ENCODE measurements at regions not wholly inside any gene's neighbourhood (a gene's known extent, or its start where the extent isn't known, plus 50 kb on each side); places are given as distances from the start of the nearest gene placed in this dataset.

DNA sequence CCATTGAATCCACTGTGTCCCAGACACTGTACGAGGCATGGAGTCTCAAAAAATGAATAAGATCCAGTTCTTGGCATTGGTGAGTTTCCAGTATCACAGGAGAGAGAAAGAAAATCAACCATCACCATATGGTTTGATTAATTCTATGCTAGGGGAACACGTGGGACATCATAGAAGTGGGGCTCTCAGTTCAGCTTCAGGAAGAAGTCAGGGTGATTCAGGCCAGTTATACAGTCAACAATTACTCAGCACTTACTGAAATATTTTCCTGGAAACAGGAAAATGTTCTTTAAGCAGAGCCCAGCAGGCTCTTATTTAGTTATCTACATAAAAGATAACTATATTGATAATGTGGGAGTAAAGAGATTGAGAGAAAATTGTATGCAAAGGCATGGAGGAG lies 407.2 kb downstream of the NOVA1 start:
- no peak overlapping the region for H3K27ac Mint-ChIP-seq
- CTCF ChIA-PET = no interaction called here
- intact Hi-C loops (cut with micrococcal nuclease) = no loop called here
- H3K4me1 Mint-ChIP-seq (ENCODE audit: low read depth) = no peaks in the 10 kb centered on the region
- no peak for DNase-seq
- POLR2A ChIA-PET = no interaction called here
- no peak overlapping the region for H3K4me3 Mint-ChIP-seq
- H3K9me3 Mint-ChIP-seq = peaks cover 11% of the 10 kb centered on the region
- no peaks in the 10 kb centered on the region for H3K36me3 Mint-ChIP-seq
- no peaks in the 10 kb centered on the region for H3K27me3 Mint-ChIP-seq

DNA sequence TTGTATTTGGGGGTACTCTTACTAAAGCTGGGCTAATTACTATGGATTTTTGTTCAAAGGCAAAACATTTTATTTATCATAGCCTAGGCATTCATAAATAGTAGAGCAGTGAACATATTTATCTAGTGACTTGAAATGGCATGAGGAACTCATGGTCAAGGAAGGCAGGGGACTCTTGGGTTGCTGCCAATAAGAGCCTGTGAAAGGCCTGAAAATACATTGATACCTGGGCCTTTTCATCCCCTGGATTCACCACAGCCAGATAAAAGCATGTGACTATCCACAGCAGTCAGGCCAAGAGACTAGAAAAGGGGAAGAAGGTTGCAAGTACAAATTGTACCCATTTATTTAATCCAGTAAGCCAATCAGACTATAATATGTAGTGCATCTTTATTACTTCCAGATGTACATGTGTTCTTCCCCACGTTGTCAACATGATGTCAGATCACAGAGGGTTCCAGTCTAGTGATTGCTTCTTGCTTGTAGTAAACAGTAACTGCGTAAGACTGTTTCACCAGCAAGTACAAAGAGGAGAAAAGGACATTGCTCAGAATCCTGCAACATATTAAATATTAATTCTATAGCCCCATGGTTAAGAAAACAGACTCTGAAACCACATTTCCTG lies 409.7 kb downstream of the NOVA1 start:
- H3K36me3 Mint-ChIP-seq = no peaks in the 10 kb centered on the region
- no peak overlapping the region for H3K4me3 Mint-ChIP-seq
- H3K9me3 Mint-ChIP-seq = peaks cover 11% of the 10 kb centered on the region
- CTCF ChIA-PET = no interaction called here
- intact Hi-C loops (cut with micrococcal nuclease) = no loop called here
- H3K4me1 Mint-ChIP-seq (ENCODE audit: low read depth) = no peaks in the 10 kb centered on the region
- POLR2A ChIA-PET = no interaction called here
- H3K27ac Mint-ChIP-seq = no peak overlapping the region
- DNase-seq = no peak
- H3K27me3 Mint-ChIP-seq = no peaks in the 10 kb centered on the region

DNA sequence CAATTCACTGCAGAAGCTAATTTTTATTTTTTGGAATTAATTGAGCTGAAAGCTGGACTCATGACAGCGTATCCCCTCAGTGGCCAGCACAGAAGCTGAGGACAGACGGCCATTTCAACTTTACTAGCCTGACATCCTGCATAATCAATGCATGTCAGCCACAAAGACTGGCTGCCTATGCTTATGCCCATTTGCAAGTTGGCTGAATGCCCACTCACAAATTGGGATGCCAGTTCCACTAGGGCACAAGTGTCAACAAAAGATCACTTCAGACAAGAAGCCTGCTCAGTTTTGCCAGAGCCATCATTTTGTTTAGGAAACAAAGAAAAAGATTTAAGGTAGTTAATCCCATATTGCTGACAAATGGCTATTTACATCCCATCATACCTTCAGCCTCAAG lies 417.6 kb downstream of the NOVA1 start:
- no peaks in the 10 kb centered on the region for H3K36me3 Mint-ChIP-seq
- H3K9me3 Mint-ChIP-seq = peaks cover 20% of the 10 kb centered on the region
- H3K27ac Mint-ChIP-seq = no peak overlapping the region
- no peak overlapping the region for H3K4me3 Mint-ChIP-seq
- H3K27me3 Mint-ChIP-seq = no peaks in the 10 kb centered on the region
- H3K4me1 Mint-ChIP-seq (ENCODE audit: low read depth) = no peaks in the 10 kb centered on the region
- DNase-seq = no peak
- ChIA-PET CTCF (no interaction called here), POLR2A (no interaction called here)
- intact Hi-C loops (cut with micrococcal nuclease) = no loop called here

DNA sequence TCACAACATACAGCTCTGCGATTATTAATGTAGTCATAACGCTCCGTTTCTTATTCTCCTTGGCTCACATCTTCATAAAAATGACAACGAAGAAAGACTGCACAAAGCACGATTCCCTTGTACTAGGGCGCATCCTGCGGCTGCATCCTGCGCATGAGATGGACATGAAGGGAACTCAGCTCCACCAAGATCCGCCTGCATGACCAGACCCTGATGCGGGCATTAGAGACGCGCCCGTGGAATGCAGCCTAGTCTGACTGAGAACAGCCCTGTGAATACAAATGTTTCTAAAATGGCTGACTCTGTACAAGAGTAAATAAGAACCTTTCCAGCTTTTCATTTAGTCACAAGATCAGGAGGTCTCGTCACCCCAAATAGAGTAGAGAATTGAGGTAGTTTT lies 422.2 kb downstream of the NOVA1 start:
- intact Hi-C loops (cut with micrococcal nuclease) = no loop called here
- ChIA-PET POLR2A (no interaction called here), CTCF (no interaction called here)
- Mint-ChIP-seq H3K27me3 (no peaks in the 10 kb centered on the region), H3K27ac (no peak overlapping the region), H3K4me3 (no peak overlapping the region), H3K9me3 (peaks cover 24% of the 10 kb centered on the region), H3K4me1 (ENCODE audit: low read depth) (no peaks in the 10 kb centered on the region), H3K36me3 (no peaks in the 10 kb centered on the region)
- no peak for DNase-seq

DNA sequence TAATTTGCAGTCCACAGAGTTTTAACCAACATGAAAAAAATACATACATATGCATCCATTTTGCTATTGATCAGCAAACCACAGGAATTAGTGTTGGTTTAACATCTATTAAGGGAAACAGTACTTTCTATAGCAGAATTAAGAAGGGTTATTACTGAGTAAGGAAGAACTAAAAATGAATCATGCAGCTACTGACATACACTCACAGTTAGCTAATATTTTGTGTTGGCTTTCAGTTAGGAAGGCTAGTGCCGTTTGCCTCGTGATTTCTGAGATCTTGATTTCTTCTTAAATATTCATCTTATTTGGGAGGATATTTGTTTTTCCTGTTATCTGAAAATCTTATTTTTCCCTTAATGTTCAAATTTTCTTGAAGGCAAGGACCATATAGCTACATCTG lies 423.4 kb downstream of the NOVA1 start:
- Mint-ChIP-seq H3K4me1 (ENCODE audit: low read depth) (no peaks in the 10 kb centered on the region), H3K9me3 (peaks cover 24% of the 10 kb centered on the region), H3K4me3 (no peak overlapping the region), H3K27ac (no peak overlapping the region), H3K36me3 (no peaks in the 10 kb centered on the region), H3K27me3 (no peaks in the 10 kb centered on the region)
- POLR2A ChIA-PET = no interaction called here
- DNase-seq = no peak
- intact Hi-C loops (cut with micrococcal nuclease) = no loop called here
- CTCF ChIA-PET = no interaction called here

DNA sequence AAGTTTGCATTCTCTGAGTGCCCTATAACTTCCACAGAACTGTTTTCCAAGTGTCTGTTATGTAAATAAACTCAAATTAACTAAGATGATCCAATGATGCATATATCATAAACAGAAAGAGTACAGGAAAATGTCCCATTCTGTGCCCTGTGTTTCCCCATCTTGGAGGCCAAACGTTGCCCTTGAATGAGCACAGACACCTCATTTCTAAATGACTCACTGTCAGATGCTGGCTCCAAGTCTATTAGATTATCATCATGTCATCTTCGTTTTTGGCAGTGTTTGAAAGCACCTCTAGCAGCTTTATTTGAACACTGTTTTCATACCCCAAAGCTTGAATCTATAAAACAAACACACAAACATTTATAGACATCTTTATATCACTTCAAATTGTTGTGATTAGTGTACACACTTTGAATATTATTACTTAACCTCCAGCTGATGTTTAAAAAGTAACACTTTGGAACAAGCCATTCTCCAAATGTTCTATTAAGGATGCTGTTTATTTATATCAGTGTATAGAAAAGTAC lies 424.2 kb downstream of the NOVA1 start:
- Mint-ChIP-seq H3K4me1 (ENCODE audit: low read depth) (no peaks in the 10 kb centered on the region), H3K9me3 (peaks cover 18% of the 10 kb centered on the region), H3K4me3 (no peak overlapping the region), H3K27ac (no peak overlapping the region), H3K36me3 (no peaks in the 10 kb centered on the region), H3K27me3 (no peaks in the 10 kb centered on the region)
- intact Hi-C loops (cut with micrococcal nuclease) = no loop called here
- POLR2A ChIA-PET = no interaction called here
- CTCF ChIA-PET = no interaction called here
- no peak for DNase-seq

DNA sequence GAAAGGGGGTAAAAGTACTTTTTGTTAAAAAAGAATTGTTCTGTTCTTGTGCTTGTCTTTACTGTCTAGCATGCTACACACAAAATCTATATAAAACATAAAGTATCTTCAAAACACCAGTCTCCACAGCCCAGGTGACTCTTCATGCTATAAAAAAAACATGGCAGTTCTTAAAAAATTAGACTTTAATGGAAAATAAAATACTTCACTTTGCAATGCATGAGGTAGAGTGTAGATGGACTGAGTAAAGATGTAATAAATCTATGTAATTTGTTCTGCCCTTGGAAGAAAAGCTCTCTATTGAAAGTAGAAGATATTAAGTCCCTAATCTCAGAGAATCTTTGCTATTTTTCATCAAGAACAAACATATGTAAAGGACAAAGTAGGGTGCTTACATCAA lies 425.4 kb downstream of the NOVA1 start:
- no peak overlapping the region for H3K27ac Mint-ChIP-seq
- no peak overlapping the region for H3K4me3 Mint-ChIP-seq
- H3K36me3 Mint-ChIP-seq = no peaks in the 10 kb centered on the region
- peaks cover 18% of the 10 kb centered on the region for H3K9me3 Mint-ChIP-seq
- intact Hi-C loops (cut with micrococcal nuclease) = no loop called here
- DNase-seq = no peak
- no peaks in the 10 kb centered on the region for H3K27me3 Mint-ChIP-seq
- no peaks in the 10 kb centered on the region for H3K4me1 Mint-ChIP-seq (ENCODE audit: low read depth)
- ChIA-PET POLR2A (no interaction called here), CTCF (no interaction called here)

DNA sequence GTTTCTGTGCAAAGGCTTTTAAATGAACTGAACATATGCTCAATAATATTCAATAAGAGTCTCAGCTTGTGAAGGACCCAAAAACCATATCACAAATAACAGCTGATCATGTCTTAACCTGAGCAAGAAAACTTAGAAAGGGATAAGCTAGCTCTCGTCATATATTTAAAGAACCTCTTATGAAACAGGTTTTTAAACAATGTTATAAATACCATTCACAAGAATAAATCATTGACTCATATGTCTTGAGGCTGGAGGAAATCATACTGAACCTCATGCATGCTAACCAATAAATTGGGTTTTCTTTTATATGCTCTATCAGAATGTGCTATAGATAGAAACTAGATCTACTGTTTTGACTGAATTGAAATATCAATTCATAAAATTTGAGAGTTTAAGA lies 426.9 kb downstream of the NOVA1 start:
- intact Hi-C loops (cut with micrococcal nuclease) = no loop called here
- ChIA-PET CTCF (no interaction called here), POLR2A (no interaction called here)
- Mint-ChIP-seq H3K27ac (no peak overlapping the region), H3K36me3 (no peaks in the 10 kb centered on the region), H3K27me3 (no peaks in the 10 kb centered on the region), H3K4me1 (ENCODE audit: low read depth) (no peaks in the 10 kb centered on the region), H3K9me3 (peaks cover 18% of the 10 kb centered on the region), H3K4me3 (no peak overlapping the region)
- no peak for DNase-seq

DNA sequence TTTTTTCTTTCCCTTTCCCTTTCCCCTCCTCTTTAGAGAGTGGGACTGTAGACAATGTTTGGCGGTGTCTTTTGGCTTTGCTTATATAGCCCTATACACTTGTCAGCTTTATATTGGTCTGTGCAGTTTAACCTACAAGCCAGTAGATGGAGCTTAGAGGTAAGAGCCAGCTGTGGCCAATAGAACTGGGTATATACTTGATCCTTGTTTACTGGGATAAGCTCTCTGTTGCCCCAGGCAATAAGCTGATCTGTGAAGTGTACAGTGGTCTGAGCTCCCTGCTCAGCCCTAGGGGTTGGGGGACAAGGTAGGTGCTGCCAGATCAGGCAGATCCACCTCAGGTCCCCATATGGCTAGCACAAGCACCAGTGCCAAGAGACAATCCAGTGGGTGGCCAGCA lies 434.1 kb downstream of the NOVA1 start:
- H3K27me3 Mint-ChIP-seq = no peaks in the 10 kb centered on the region
- H3K36me3 Mint-ChIP-seq = no peaks in the 10 kb centered on the region
- peaks cover 24% of the 10 kb centered on the region for H3K9me3 Mint-ChIP-seq
- DNase-seq = no peak
- ChIA-PET CTCF (no interaction called here), POLR2A (no interaction called here)
- H3K4me3 Mint-ChIP-seq = no peak overlapping the region
- intact Hi-C loops (cut with micrococcal nuclease) = no loop called here
- H3K4me1 Mint-ChIP-seq (ENCODE audit: low read depth) = no peaks in the 10 kb centered on the region
- H3K27ac Mint-ChIP-seq = no peak overlapping the region

DNA sequence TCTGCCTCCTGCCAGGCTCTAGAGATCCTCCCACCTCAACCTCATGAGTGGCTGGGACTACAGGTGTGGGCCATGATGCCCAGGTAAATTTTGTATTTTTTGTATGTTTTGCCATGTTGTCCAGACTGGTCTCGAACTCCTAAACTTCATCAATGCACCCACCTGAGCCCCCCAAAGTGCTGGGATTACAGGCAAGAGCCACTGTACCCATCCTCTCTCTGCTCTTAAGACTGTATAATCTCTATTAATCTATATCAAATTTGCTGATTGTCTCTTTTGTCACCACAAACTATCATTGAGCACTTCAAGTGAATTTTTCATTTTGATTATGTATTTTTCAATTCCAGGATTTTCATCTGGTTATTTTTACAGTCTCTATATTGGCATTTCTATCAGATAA lies 440.3 kb downstream of the NOVA1 start:
- intact Hi-C loops (cut with micrococcal nuclease) = no loop called here
- Mint-ChIP-seq H3K4me3 (no peak overlapping the region), H3K27ac (no peak overlapping the region), H3K36me3 (no peaks in the 10 kb centered on the region), H3K9me3 (peaks cover 42% of the 10 kb centered on the region), H3K27me3 (no peaks in the 10 kb centered on the region), H3K4me1 (ENCODE audit: low read depth) (no peaks in the 10 kb centered on the region)
- no peak for DNase-seq
- ChIA-PET CTCF (no interaction called here), POLR2A (no interaction called here)

DNA sequence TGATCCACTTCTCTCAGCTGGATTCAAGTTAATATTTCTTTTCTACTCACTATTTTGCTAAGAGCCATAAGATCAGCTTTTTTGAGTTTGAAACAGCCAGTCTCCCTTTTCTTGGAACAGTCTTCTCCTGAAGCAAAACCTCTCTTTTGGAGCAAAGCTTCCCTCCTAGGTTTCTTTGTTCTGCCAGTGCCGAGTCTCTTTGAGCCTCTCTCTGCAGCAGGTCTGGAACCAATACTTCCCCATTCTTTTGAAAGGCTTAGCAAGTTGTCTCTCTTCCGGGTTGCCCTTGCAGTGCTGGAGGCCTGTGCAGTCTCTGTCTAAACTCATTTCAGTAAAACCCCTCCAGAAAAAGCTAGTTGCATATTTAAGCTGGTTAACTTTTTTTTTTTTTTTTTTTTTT lies 454.8 kb downstream of the NOVA1 start:
- intact Hi-C loops (cut with micrococcal nuclease) = no loop called here
- no peak for DNase-seq
- Mint-ChIP-seq H3K27ac (no peak overlapping the region), H3K9me3 (peaks cover 14% of the 10 kb centered on the region), H3K4me3 (no peak overlapping the region), H3K36me3 (no peaks in the 10 kb centered on the region), H3K4me1 (ENCODE audit: low read depth) (no peaks in the 10 kb centered on the region), H3K27me3 (no peaks in the 10 kb centered on the region)
- CTCF ChIA-PET = no interaction called here
- POLR2A ChIA-PET = no interaction called here

DNA sequence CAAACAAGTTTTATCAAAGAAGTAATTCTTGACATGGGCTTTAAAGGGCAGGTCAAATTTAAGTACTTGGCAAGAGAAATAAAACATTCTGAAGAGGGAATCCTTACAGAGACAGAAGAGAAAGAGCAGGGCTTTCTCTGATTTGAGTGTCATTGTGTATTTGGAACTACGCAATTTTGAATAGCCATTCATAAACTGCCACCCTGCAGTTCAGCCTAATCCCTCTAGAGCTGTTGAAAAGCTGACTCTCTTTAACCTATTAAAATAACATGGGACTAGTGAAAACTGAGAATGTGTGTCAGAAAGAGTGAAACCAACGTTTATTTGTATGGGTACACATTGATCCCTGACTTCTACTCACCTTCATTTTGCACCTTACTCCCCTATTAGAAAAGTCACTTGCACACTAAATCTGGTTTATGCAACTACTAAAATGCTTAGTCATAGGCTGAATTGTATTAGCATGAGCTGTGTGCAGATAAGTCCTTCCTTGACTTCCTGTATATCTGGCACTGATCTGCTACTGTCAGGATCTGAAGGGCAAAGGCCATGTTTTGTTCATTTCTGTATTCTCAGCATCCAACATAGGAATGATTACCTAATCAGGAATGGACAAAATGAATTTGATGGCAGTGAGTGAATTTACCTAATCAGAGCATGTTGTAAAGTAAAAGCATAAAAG lies 458.9 kb downstream of the NOVA1 start:
- no peaks in the 10 kb centered on the region for H3K36me3 Mint-ChIP-seq
- POLR2A ChIA-PET = no interaction called here
- intact Hi-C loops (cut with micrococcal nuclease) = no loop called here
- DNase-seq = no peak
- H3K9me3 Mint-ChIP-seq = peaks cover 23% of the 10 kb centered on the region
- no peaks in the 10 kb centered on the region for H3K4me1 Mint-ChIP-seq (ENCODE audit: low read depth)
- CTCF ChIA-PET = no interaction called here
- no peak overlapping the region for H3K4me3 Mint-ChIP-seq
- no peaks in the 10 kb centered on the region for H3K27me3 Mint-ChIP-seq
- H3K27ac Mint-ChIP-seq = no peak overlapping the region

DNA sequence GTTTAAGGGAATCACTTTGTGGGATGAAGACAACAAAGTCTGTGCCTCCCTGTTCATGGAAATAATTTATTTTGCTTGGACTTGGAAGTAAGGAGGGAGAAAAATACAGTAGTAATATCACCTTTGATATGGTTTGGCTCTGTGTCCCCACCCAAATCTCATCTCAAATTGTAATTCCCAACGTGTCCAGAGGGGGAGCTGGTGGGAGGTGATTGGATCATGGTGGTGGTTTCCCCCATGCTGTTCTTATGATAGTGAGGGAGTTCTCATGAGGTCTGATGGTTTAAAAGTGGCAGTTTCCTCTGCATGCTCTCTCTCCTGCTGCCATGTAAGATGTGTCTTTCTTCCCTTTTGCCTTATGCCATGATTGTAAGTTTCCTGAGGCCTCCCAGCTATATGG lies 460.7 kb downstream of the NOVA1 start:
- intact Hi-C loops (cut with micrococcal nuclease) = no loop called here
- Mint-ChIP-seq H3K9me3 (peaks cover 23% of the 10 kb centered on the region), H3K36me3 (no peaks in the 10 kb centered on the region), H3K27me3 (no peaks in the 10 kb centered on the region), H3K4me3 (no peak overlapping the region), H3K4me1 (ENCODE audit: low read depth) (no peaks in the 10 kb centered on the region), H3K27ac (no peak overlapping the region)
- POLR2A ChIA-PET = no interaction called here
- CTCF ChIA-PET = interaction anchor here (1.2 kb wide), 1 partner anchor 9 kb away, joined by 4 read pairs; no protein-coding TSS in a partner anchor
- no peak for DNase-seq

Measured in activated CD4-positive, alpha-beta memory T cell treated with anti-CD3 and anti-CD28 coated beads for 36 hours (primary cell).